GM12878 (cell line): ENCODE measurements at regions not wholly inside any gene's neighbourhood (a gene's known extent, or its start where the extent isn't known, plus 50 kb on each side); places are given as distances from the start of the nearest gene placed in this dataset.
"Not testable (repeated sequence)": the region's sequence is repeated elsewhere in the genome, so short reads cannot be mapped to it uniquely, and the experiment has no call there.

ENCODE experiments used
- ATAC-seq: fragments of 200-7000 bp; cut with Tn5 transposase; 3 replicates; pipeline ENCODE4 v1.9.1; 2020; ENCODE audit warnings: mild to moderate bottlenecking, moderate library complexity
- BruUV-seq: library from RNA; stranded (reverse); fragments of 400-500 nt; replicated peaks from 2 replicates; lab custom pipeline; 2021; lab: Mats Ljungman, UMichigan
- CTCF ChIA-PET: fragments of 300-600 bp; sonication (Branson Sonifier 250); formaldehyde crosslinking; extraction: SDS; loops from one replicate; lab custom pipeline; 2021; ENCODE audit warnings: inconsistent platforms; lab: Yijun Ruan, JAX
- POLR2A ChIA-PET: fragments of 350-600 bp; formaldehyde crosslinking; extraction: SDS; loops from one replicate; lab custom pipeline; 2021; ENCODE audit warnings: inconsistent platforms; lab: Charles Lee
- RAD21 ChIA-PET: fragments of 300-600 bp; sonication (Branson Sonifier 250); formaldehyde crosslinking; loops from one replicate; lab custom pipeline; 2023; ENCODE audit warnings: antibody characterized with exemption; ENCODE audit not compliant: unreplicated experiment; lab: Charles Lee
- SMC1A ChIA-PET: fragments of 300-600 bp; sonication (Branson Sonifier 250); formaldehyde crosslinking; loops from one replicate; lab custom pipeline; 2023; ENCODE audit not compliant: unreplicated experiment, uncharacterized antibody; lab: Charles Lee
- DNase-seq: peaks from one replicate; pipeline ENCODE4 v3.0.0-alpha.2; 2011; ENCODE audit warnings: low read depth, low spot score
- FAIRE-seq: peaks from 3 replicates; lab custom pipeline; 2011; peaks lifted over from hg19 to GRCh38; lab: Jason Lieb, UNC
- H2AFZ ChIP-seq: 2 replicates; pipeline ENCODE4 v1.6.0; 2011; ENCODE audit warnings: low read depth, low read length, control low read depth; ENCODE audit not compliant: control insufficient read depth
- H3K27ac ChIP-seq: 2 replicates; pipeline ENCODE4 v1.5.1; 2011; ENCODE audit warnings: control low read depth; ENCODE audit not compliant: control insufficient read depth, insufficient read depth
- H3K27me3 ChIP-seq, 2 experiments: replicated peaks in 1 of 2; 2 replicates each; pipeline versions ENCODE4 v1.6.0 to v1.6.1; 2011; ENCODE audit warnings: low read length in 1 of 2; ENCODE audit not compliant: control insufficient read depth in 2 of 2, insufficient read depth in 2 of 2
- H3K36me3 ChIP-seq, 2 experiments: 2 replicates each; pipeline ENCODE4 v1.5.1; 2011; ENCODE audit warnings: low read length in 1 of 2; ENCODE audit not compliant: control insufficient read depth in 2 of 2, insufficient read depth in 2 of 2
- H3K4me1 ChIP-seq: 2 replicates; pipeline ENCODE4 v1.6.1; 2011; ENCODE audit warnings: mild to moderate bottlenecking, low read length, moderate library complexity, mixed read lengths; ENCODE audit not compliant: control insufficient read depth, insufficient read depth
- H3K4me2 ChIP-seq: 2 replicates; pipeline ENCODE4 v1.6.0; 2011; ENCODE audit warnings: control low read depth; ENCODE audit not compliant: control insufficient read depth, insufficient read depth
- H3K4me3 ChIP-seq: fragments of 200-600 bp; sonication (generic); 2 replicates; pipeline ENCODE4 v1.5.1; 2016
- H3K79me2 ChIP-seq: 2 replicates; pipeline ENCODE4 v1.6.0; 2011; ENCODE audit warnings: low read length; ENCODE audit not compliant: control insufficient read depth, insufficient read depth
- H3K9ac ChIP-seq: 2 replicates; pipeline ENCODE4 v1.8.0; 2011; ENCODE audit warnings: low read length, control low read depth, mixed read lengths; ENCODE audit not compliant: control insufficient read depth, insufficient read depth
- H3K9me3 ChIP-seq: replicated peaks from 3 replicates; pipeline ENCODE4 v1.5.1; 2011; ENCODE audit warnings: mild to moderate bottlenecking, low read length; ENCODE audit not compliant: control insufficient read depth, insufficient read depth
- H4K20me1 ChIP-seq: 2 replicates; pipeline ENCODE4 v1.6.0; 2011; ENCODE audit not compliant: control insufficient read depth, insufficient read depth
- EED ChIP-seq: sonication (generic); IDR thresholded peaks from 2 replicates; pipeline ENCODE4 v1.6.1; 2016; ENCODE audit warnings: antibody characterized with exemption, low read depth
- IKZF2 ChIP-seq, 2 experiments: fragments of 450-650 bp; IDR thresholded peaks; 2 replicates each; pipeline ENCODE4 v1.6.1; 2017; ENCODE audit warnings: mild to moderate bottlenecking in 2 of 2, moderate library complexity in 2 of 2
- KDM1A ChIP-seq: fragments of 200-600 bp; sonication (generic); IDR thresholded peaks from 2 replicates; pipeline ENCODE4 v1.6.1; 2016; ENCODE audit warnings: borderline replicate concordance
- MLLT1 ChIP-seq: fragments of 450-650 bp; IDR thresholded peaks from 2 replicates; pipeline ENCODE4 v1.6.1; 2016; ENCODE audit warnings: mild to moderate bottlenecking
- SMC3 ChIP-seq: IDR thresholded peaks from 2 replicates; pipeline ENCODE4 v1.6.1; 2011; ENCODE audit warnings: low read length, improper control_type of control experiment, borderline replicate concordance
- TARDBP ChIP-seq: IDR thresholded peaks from 2 replicates; pipeline ENCODE4 v1.6.1; 2016; ENCODE audit warnings: borderline replicate concordance
- ZBTB4 ChIP-seq: fragments of 450-650 bp; formaldehyde crosslinking; IDR thresholded peaks from 2 replicates; pipeline ENCODE4 v1.4.0; 2022; ENCODE audit warnings: mild to moderate bottlenecking, moderate library complexity
- WGBS: methylation state at CpG from one replicate; pipeline ENCODE4 v1.1.6; 2016; ENCODE audit warnings: low lambda C conversion rate; ENCODE audit not compliant: insufficient replicate concordance, insufficient coverage; ENCODE audit errors: missing lambda C conversion rate; 5-methylcytosine and 5-hydroxymethylcytosine counted together
- in situ Hi-C: fragments of 300-500 bp; cut with MboI; formaldehyde crosslinking; loops from 9 replicates; pipeline ENCODE4 v1.14.3; 2018; ENCODE audit warnings: mixed read lengths
- intact Hi-C: fragments of 100-400 bp; cut with micrococcal nuclease; formaldehyde crosslinking; loops from one replicate; pipeline ENCODE4 v1.14.2; 2022; ENCODE audit not compliant: unreplicated experiment
- TF ChIP-seq, protein P1 (sequence below): IDR thresholded peaks from 2 replicates; pipeline ENCODE4 v1.6.1; 2012; ENCODE audit warnings: low read length, inconsistent platforms
- TF ChIP-seq, protein P2 (sequence below): IDR thresholded peaks from 2 replicates; pipeline ENCODE4 v1.6.1; 2012; ENCODE audit warnings: improper control_type of control experiment, low read depth, low read length; ENCODE audit not compliant: insufficient replicate concordance

DNA sequence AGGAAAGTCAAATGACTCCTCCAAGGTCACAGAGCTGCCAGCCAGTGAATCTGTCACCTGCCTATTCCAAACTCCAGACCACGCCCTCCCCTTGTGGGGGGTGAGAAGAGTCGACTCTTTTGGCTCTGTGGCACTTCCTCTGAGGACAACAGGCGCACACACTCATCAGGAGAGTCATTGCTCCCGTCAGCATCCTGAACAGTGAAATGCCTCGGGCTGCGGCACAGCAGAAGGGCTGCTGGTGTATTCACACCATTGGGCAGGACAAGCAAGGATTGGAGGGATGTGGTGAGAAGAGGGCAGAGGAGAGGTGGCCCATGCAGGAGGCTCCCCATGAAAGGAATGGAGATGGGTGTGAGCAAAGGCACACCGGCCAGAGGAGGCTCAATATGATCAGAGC is 239.0 kb downstream of the TOMM20 start (continued):
- TF ChIP-seq, protein P1, sequence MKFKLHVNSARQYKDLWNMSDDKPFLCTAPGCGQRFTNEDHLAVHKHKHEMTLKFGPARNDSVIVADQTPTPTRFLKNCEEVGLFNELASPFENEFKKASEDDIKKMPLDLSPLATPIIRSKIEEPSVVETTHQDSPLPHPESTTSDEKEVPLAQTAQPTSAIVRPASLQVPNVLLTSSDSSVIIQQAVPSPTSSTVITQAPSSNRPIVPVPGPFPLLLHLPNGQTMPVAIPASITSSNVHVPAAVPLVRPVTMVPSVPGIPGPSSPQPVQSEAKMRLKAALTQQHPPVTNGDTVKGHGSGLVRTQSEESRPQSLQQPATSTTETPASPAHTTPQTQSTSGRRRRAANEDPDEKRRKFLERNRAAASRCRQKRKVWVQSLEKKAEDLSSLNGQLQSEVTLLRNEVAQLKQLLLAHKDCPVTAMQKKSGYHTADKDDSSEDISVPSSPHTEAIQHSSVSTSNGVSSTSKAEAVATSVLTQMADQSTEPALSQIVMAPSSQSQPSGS = no peak
- TF ChIP-seq TARDBP (no peak), IKZF2 (IDR thresholded peaks at IDR 0.05) (no peak), ZBTB4 (CRISPR knock-in tag) (no peak), MLLT1 (no peak), SMC3 (no peak), EED (no peak), KDM1A (no peak)
- TF ChIP-seq, protein P2, sequence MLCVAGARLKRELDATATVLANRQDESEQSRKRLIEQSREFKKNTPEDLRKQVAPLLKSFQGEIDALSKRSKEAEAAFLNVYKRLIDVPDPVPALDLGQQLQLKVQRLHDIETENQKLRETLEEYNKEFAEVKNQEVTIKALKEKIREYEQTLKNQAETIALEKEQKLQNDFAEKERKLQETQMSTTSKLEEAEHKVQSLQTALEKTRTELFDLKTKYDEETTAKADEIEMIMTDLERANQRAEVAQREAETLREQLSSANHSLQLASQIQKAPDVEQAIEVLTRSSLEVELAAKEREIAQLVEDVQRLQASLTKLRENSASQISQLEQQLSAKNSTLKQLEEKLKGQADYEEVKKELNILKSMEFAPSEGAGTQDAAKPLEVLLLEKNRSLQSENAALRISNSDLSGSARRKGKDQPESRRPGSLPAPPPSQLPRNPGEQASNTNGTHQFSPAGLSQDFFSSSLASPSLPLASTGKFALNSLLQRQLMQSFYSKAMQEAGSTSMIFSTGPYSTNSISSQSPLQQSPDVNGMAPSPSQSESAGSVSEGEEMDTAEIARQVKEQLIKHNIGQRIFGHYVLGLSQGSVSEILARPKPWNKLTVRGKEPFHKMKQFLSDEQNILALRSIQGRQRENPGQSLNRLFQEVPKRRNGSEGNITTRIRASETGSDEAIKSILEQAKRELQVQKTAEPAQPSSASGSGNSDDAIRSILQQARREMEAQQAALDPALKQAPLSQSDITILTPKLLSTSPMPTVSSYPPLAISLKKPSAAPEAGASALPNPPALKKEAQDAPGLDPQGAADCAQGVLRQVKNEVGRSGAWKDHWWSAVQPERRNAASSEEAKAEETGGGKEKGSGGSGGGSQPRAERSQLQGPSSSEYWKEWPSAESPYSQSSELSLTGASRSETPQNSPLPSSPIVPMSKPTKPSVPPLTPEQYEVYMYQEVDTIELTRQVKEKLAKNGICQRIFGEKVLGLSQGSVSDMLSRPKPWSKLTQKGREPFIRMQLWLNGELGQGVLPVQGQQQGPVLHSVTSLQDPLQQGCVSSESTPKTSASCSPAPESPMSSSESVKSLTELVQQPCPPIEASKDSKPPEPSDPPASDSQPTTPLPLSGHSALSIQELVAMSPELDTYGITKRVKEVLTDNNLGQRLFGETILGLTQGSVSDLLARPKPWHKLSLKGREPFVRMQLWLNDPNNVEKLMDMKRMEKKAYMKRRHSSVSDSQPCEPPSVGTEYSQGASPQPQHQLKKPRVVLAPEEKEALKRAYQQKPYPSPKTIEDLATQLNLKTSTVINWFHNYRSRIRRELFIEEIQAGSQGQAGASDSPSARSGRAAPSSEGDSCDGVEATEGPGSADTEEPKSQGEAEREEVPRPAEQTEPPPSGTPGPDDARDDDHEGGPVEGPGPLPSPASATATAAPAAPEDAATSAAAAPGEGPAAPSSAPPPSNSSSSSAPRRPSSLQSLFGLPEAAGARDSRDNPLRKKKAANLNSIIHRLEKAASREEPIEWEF = no peak

GRCh38 chr1:234888247-234888646 is 240.4 kb downstream of the TOMM20 start:
- FAIRE-seq, ATAC-seq, H3K9ac ChIP-seq, H3K9me3 ChIP-seq, H3K79me2 ChIP-seq, H3K36me3 ChIP-seq, POLR2A ChIA-PET, CTCF ChIA-PET, RAD21 ChIA-PET, in situ Hi-C loops, DNase-seq, H3K4me2 ChIP-seq, H4K20me1 ChIP-seq, BruUV-seq, H3K27ac ChIP-seq, H2AFZ ChIP-seq, H3K27me3 ChIP-seq, H3K4me3 ChIP-seq, H3K4me1 ChIP-seq, intact Hi-C loops: not testable (repeated sequence)
- WGBS = 83% methylated on average over 5 of the region's 5 CpGs
- SMC1A ChIA-PET = interaction anchor here (0.7 to 1.4 kb wide), 5 partner anchors 15 to 44 kb away, joined by 3 to 4 read pairs (median 3); no protein-coding TSS in a partner anchor
